GM21717 (cell line): ENCODE measurements at regions not wholly inside any gene's neighbourhood (a gene's known extent, or its start where the extent isn't known, plus 50 kb on each side); places are given as distances from the start of the nearest gene placed in this dataset.

Experiments
- ATAC-seq: cut with Tn5 transposase; IDR thresholded peaks from one replicate; pipeline ENCODE4 v1.9.1; 2021; ENCODE audit warnings: mild to moderate bottlenecking, moderate library complexity; ENCODE audit not compliant: unreplicated experiment

GRCh38 chr14:105838591-105839424 is 312.4 kb downstream of the TMEM121 start:
- no peak for ATAC-seq

GRCh38 chr14:105839425-105840265 is 313.3 kb downstream of the TMEM121 start:
- ATAC-seq, result no peak

- no peak for ATAC-seq
These were observed 314.1 kb downstream of the TMEM121 start for GRCh38 chr14:105840266-105841021.

- ATAC-seq, result no peak
These were observed 314.9 kb downstream of the TMEM121 start for GRCh38 chr14:105841022-105842009.

GRCh38 chr14:105842105-105842504 is 315.7 kb downstream of the TMEM121 start:
- no peak for ATAC-seq

- ATAC-seq, result no peak
These were observed 317.2 kb downstream of the TMEM121 start for GRCh38 chr14:105843444-105844046.

- no peak for ATAC-seq
These were observed 317.8 kb downstream of the TMEM121 start for GRCh38 chr14:105844047-105844630.

GRCh38 chr14:105844810-105845724 is 318.7 kb downstream of the TMEM121 start:
- no peak for ATAC-seq

- ATAC-seq, result no peak
These were observed 319.4 kb downstream of the TMEM121 start for GRCh38 chr14:105845725-105846309.

- no peak for ATAC-seq
These were observed 319.9 kb downstream of the TMEM121 start for GRCh38 chr14:105846312-105846711.

GRCh38 chr14:105847400-105847799 is 321.0 kb downstream of the TMEM121 start:
- ATAC-seq, result no peak

GRCh38 chr14:105848570-105848969 is 322.2 kb downstream of the TMEM121 start:
- no peak for ATAC-seq

GRCh38 chr14:105849933-105850626 is 323.7 kb downstream of the TMEM121 start:
- no peak for ATAC-seq

GRCh38 chr14:105850853-105851581 is 324.6 kb downstream of the TMEM121 start:
- no peak for ATAC-seq

- ATAC-seq, result no peak
These were observed 325.5 kb downstream of the TMEM121 start for GRCh38 chr14:105851716-105852377.
